SKM-1 treated with dmso at 0.1 percent for 144 hours (cell line): ENCODE measurements at regions not wholly inside any gene's neighbourhood (a gene's known extent, or its start where the extent isn't known, plus 50 kb on each side); places are given as distances from the start of the nearest gene placed in this dataset.
A peak's percentile ranks its signal among the peaks of the same experiment; 100 is the strongest.

Experiments
- DNase-seq: peaks from one replicate; lab custom pipeline; 2025; ENCODE audit not compliant: unreplicated experiment; lab: John Stamatoyannopoulos, UW

- no peak for DNase-seq
These were observed 186.9 kb upstream of the LNX1 start for GRCh38 chr4:53778155-53778554.

GRCh38 chr4:53777244-53777984 lies 186.1 kb upstream of the LNX1 start:
- DNase-seq = peak; percentile 25

GRCh38 chr4:53776141-53776540 lies 184.9 kb upstream of the LNX1 start:
- DNase-seq = no peak

GRCh38 chr4:53775381-53775780 lies 184.1 kb upstream of the LNX1 start:
- DNase-seq = no peak

GRCh38 chr4:53771326-53771725 lies 180.0 kb upstream of the LNX1 start:
- DNase-seq = no peak

- no peak for DNase-seq
These were observed 176.2 kb upstream of the LNX1 start for GRCh38 chr4:53767482-53767881.

- no peak for DNase-seq
These were observed 173.6 kb upstream of the LNX1 start for GRCh38 chr4:53764761-53765490.

- DNase-seq = no peak
These were observed 172.7 kb upstream of the LNX1 start for GRCh38 chr4:53763813-53764597.

GRCh38 chr4:53755656-53756055 lies 164.4 kb upstream of the LNX1 start:
- DNase-seq = no peak

- no peak for DNase-seq
These were observed 160.8 kb upstream of the LNX1 start for GRCh38 chr4:53752124-53752523.

- peak; percentile 24 for DNase-seq
These were observed 157.1 kb upstream of the LNX1 start for GRCh38 chr4:53748328-53748772.

- no peak for DNase-seq
These were observed 156.1 kb upstream of the LNX1 start for GRCh38 chr4:53747401-53747800.

GRCh38 chr4:53744446-53745160 lies 153.3 kb upstream of the LNX1 start:
- DNase-seq = no peak

GRCh38 chr4:53734584-53735353 lies 143.5 kb upstream of the LNX1 start:
- no peak for DNase-seq

- DNase-seq = no peak
These were observed 142.9 kb upstream of the LNX1 start for GRCh38 chr4:53734182-53734581.

GRCh38 chr4:53732661-53733060 lies 141.4 kb upstream of the LNX1 start:
- DNase-seq = no peak

- DNase-seq = no peak
These were observed 138.9 kb upstream of the LNX1 start for GRCh38 chr4:53730031-53730805.

GRCh38 chr4:53722110-53722509 lies 130.8 kb upstream of the LNX1 start:
- no peak for DNase-seq

GRCh38 chr4:53721263-53721662 lies 130.0 kb upstream of the LNX1 start:
- DNase-seq = no peak

- DNase-seq = no peak
These were observed 129.5 kb upstream of the LNX1 start for GRCh38 chr4:53720776-53721175.
